GM18505 (cell line): ENCODE measurements at regions not wholly inside any gene's neighbourhood (a gene's known extent, or its start where the extent isn't known, plus 50 kb on each side); places are given as distances from the start of the nearest gene placed in this dataset.

ENCODE experiments used
- ATAC-seq: cut with Tn5 transposase; IDR thresholded peaks from one replicate; pipeline ENCODE4 v1.9.1; 2021; ENCODE audit not compliant: unreplicated experiment
- POLR2A ChIP-seq: IDR thresholded peaks from 4 replicates; pipeline ENCODE4 v1.6.1; 2011; ENCODE audit warnings: borderline replicate concordance; ENCODE audit not compliant: insufficient read depth, insufficient read length; ENCODE audit errors: extremely low read depth

- TF ChIP-seq POLR2A, result no peak
- no peak for ATAC-seq
Observed at GRCh38 chr4:180932370-180933001, 1310.7 kb upstream of the TENM3 start.

- TF ChIP-seq POLR2A, result no peak
- ATAC-seq, result no peak
Observed at GRCh38 chr4:180937083-180937482, 1306.1 kb upstream of the TENM3 start.

- TF ChIP-seq POLR2A, result no peak
- no peak for ATAC-seq
Observed at GRCh38 chr4:180940680-180941079, 1302.5 kb upstream of the TENM3 start.

- no peak for ATAC-seq
- no peak for TF ChIP-seq POLR2A
Observed at GRCh38 chr4:180942367-180942916, 1300.8 kb upstream of the TENM3 start.

GRCh38 chr4:180946188-180946587 is 1297.0 kb upstream of the TENM3 start:
- no peak for ATAC-seq
- no peak for TF ChIP-seq POLR2A

- ATAC-seq, result no peak
- no peak for TF ChIP-seq POLR2A
Observed at GRCh38 chr4:180947425-180947824, 1295.8 kb upstream of the TENM3 start.

- TF ChIP-seq POLR2A, result no peak
- no peak for ATAC-seq
Observed at GRCh38 chr4:180949424-180950213, 1293.6 kb upstream of the TENM3 start.

- no peak for TF ChIP-seq POLR2A
- ATAC-seq, result no peak
Observed at GRCh38 chr4:180950377-180950776, 1292.8 kb upstream of the TENM3 start.

GRCh38 chr4:180951312-180951711 is 1291.9 kb upstream of the TENM3 start:
- no peak for ATAC-seq
- no peak for TF ChIP-seq POLR2A

GRCh38 chr4:180953572-180953971 is 1289.6 kb upstream of the TENM3 start:
- no peak for ATAC-seq

GRCh38 chr4:180960743-180961401 is 1282.3 kb upstream of the TENM3 start:
- no peak for TF ChIP-seq POLR2A
- no peak for ATAC-seq

More at GRCh38 chr4:180953572-180953971, 1289.6 kb upstream of the TENM3 start:
- no peak for TF ChIP-seq POLR2A

- ATAC-seq, result no peak
Observed at GRCh38 chr4:180962268-180962667, 1280.9 kb upstream of the TENM3 start.

GRCh38 chr4:180966312-180966711 is 1276.9 kb upstream of the TENM3 start:
- ATAC-seq, result no peak

More at GRCh38 chr4:180962268-180962667, 1280.9 kb upstream of the TENM3 start:
- TF ChIP-seq POLR2A, result no peak

More at GRCh38 chr4:180966312-180966711, 1276.9 kb upstream of the TENM3 start:
- no peak for TF ChIP-seq POLR2A
